HepG2 (cell line): ENCODE measurements at regions not wholly inside any gene's neighbourhood (a gene's known extent, or its start where the extent isn't known, plus 50 kb on each side); places are given as distances from the start of the nearest gene placed in this dataset.

Source experiments
- ATAC-seq: fragments of 200-7000 bp; cut with Tn5 transposase; 3 replicates; pipeline ENCODE4 v1.9.1; 2020; ENCODE audit warnings: mild to moderate bottlenecking, moderate library complexity
- BruUV-seq: library from RNA; stranded (reverse); fragments of 400-500 nt; replicated peaks from 2 replicates; lab custom pipeline; 2021; lab: Mats Ljungman, UMichigan
- CTCF ChIA-PET: fragments of 300-600 bp; formaldehyde crosslinking; extraction: SDS; loops from one replicate; lab custom pipeline; 2021; ENCODE audit warnings: low total read pairs, inconsistent platforms, low intra/inter-chr PET ratio; lab: Yijun Ruan, JAX
- POLR2A ChIA-PET: fragments of 350-600 bp; sonication (Branson Sonifier 250); formaldehyde crosslinking; loops from one replicate; lab custom pipeline; 2020; ENCODE audit warnings: antibody characterized with exemption, inconsistent platforms; lab: Yijun Ruan, JAX
- DNase-seq: peaks from one replicate; pipeline ENCODE4 v3.0.0-alpha.2; 2015; ENCODE audit warnings: low spot score
- FAIRE-seq: peaks from 3 replicates; lab custom pipeline; 2011; peaks lifted over from hg19 to GRCh38; lab: Jason Lieb, UNC
- H2AFZ ChIP-seq: one replicate; pipeline ENCODE4 v1.6.1; 2011; ENCODE audit warnings: low read length, inconsistent platforms
- H3K27ac ChIP-seq: fragments of 300-600 bp; 3 replicates; pipeline ENCODE4 v1.8.0; 2011; ENCODE audit warnings: mixed run types, mild to moderate bottlenecking, mixed read lengths, low read length, inconsistent platforms; ENCODE audit not compliant: insufficient read depth; ENCODE audit errors: extremely low read length
- H3K27me3 ChIP-seq, 2 experiments: fragments of 200-600 bp in 1 of 2; 2 replicates in 1 of 2; 3 replicates in 1 of 2; pipeline versions ENCODE4 v1.6.0 to v1.8.0; 2011; ENCODE audit warnings: low read length in 2 of 2, mild to moderate bottlenecking in 2 of 2, moderate library complexity in 2 of 2, inconsistent platforms in 1 of 2; ENCODE audit not compliant: insufficient read depth in 2 of 2, control insufficient read depth in 1 of 2
- H3K36me3 ChIP-seq, 2 experiments: fragments of 200-600 bp in 1 of 2; replicated peaks in 1 of 2; 2 replicates in 1 of 2; 3 replicates in 1 of 2; pipeline versions ENCODE4 v1.5.1 to v1.8.0; 2011; ENCODE audit warnings: low read length in 2 of 2, inconsistent platforms in 1 of 2; ENCODE audit not compliant: insufficient read depth in 2 of 2, control insufficient read depth in 1 of 2
- H3K4me1 ChIP-seq: 2 replicates; pipeline ENCODE4 v1.5.1; 2012; ENCODE audit warnings: low read length, inconsistent platforms; ENCODE audit not compliant: insufficient read depth
- H3K4me2 ChIP-seq: 2 replicates; pipeline ENCODE4 v1.6.0; 2011; ENCODE audit warnings: low read depth, low read length, inconsistent platforms
- H3K4me3 ChIP-seq, 3 experiments: fragments of 200-600 bp in 1 of 3; sonication (generic), shearing (Covaris generic) in 1 of 3; replicated peaks in 1 of 3; 2 replicates each; pipeline ENCODE4 v1.5.1; 2011 to 2016; ENCODE audit warnings: low read length in 3 of 3, inconsistent platforms in 2 of 3, low read depth in 2 of 3, mild to moderate bottlenecking in 2 of 3, control low read depth in 1 of 3, mixed read lengths in 1 of 3; ENCODE audit not compliant: insufficient read depth in 1 of 3
- H3K79me2 ChIP-seq: one replicate; pipeline ENCODE4 v1.6.1; 2011; ENCODE audit warnings: low read length, inconsistent platforms; ENCODE audit not compliant: insufficient read depth
- H3K9ac ChIP-seq: 2 replicates; pipeline ENCODE4 v1.6.0; 2011; ENCODE audit warnings: mild to moderate bottlenecking, low read depth, low read length, inconsistent platforms; ENCODE audit not compliant: insufficient read depth
- H3K9me3 ChIP-seq: 2 replicates; pipeline ENCODE4 v1.5.1; 2012; ENCODE audit warnings: mild to moderate bottlenecking, low read length
- H4K20me1 ChIP-seq: 2 replicates; pipeline ENCODE4 v1.6.0; 2011; ENCODE audit warnings: inconsistent platforms, mild to moderate bottlenecking, low read length, moderate library complexity; ENCODE audit not compliant: insufficient read depth
- CBFB ChIP-seq: sonication (generic); formaldehyde crosslinking; IDR thresholded peaks from 2 replicates; pipeline ENCODE4 v1.4.0; 2020; ENCODE audit warnings: missing genetic modification reagents
- EHMT2 ChIP-seq: fragments of 200-600 bp; sonication (generic); IDR thresholded peaks from 2 replicates; pipeline ENCODE4 v1.7.0; 2017; ENCODE audit warnings: antibody characterized with exemption, low read depth, low read length, borderline replicate concordance
- FOXA3 ChIP-seq: IDR thresholded peaks from 2 replicates; pipeline ENCODE4 v1.6.1; 2016; ENCODE audit warnings: missing genetic modification reagents, missing compliant biosample characterization
- FOXK1 ChIP-seq: sonication (generic); formaldehyde crosslinking; IDR thresholded peaks from 2 replicates; pipeline ENCODE4 v1.4.0; 2020; ENCODE audit warnings: low read depth, missing genetic modification reagents, borderline replicate concordance
- KLF13 ChIP-seq: sonication (generic); formaldehyde crosslinking; IDR thresholded peaks from 2 replicates; pipeline ENCODE4 v1.4.0; 2020; ENCODE audit warnings: mild to moderate bottlenecking, missing genetic modification reagents
- MAZ ChIP-seq, 2 experiments: sonication (generic) in 1 of 2; formaldehyde crosslinking in 1 of 2; IDR thresholded peaks; 2 replicates each; pipeline versions ENCODE4 v1.5.0 to v1.6.1; 2012 to 2020; ENCODE audit warnings: low read depth in 2 of 2, mild to moderate bottlenecking in 2 of 2, borderline replicate concordance in 1 of 2, improper control_type of control experiment in 1 of 2, low read length in 1 of 2, missing genetic modification reagents in 1 of 2, moderate library complexity in 1 of 2
- MNT ChIP-seq: fragments of 450-650 bp; IDR thresholded peaks from 2 replicates; pipeline ENCODE4 v1.6.1; 2016
- RBFOX2 ChIP-seq: fragments of 200-400 bp; formaldehyde crosslinking; IDR thresholded peaks from 2 replicates; pipeline ENCODE4 v1.6.1; 2017; ENCODE audit warnings: low read depth, mild to moderate bottlenecking, low read length
- SAP130 ChIP-seq: IDR thresholded peaks from 2 replicates; pipeline ENCODE4 v1.6.1; 2016; ENCODE audit warnings: low read depth
- SIX1 ChIP-seq: sonication (generic); formaldehyde crosslinking; IDR thresholded peaks from 2 replicates; pipeline ENCODE4 v1.4.0; 2020; ENCODE audit warnings: missing genetic modification reagents, borderline replicate concordance
- SP5 ChIP-seq: IDR thresholded peaks from 2 replicates; pipeline ENCODE4 v1.6.1; 2016; ENCODE audit warnings: low read depth, borderline replicate concordance
- ZFX ChIP-seq: sonication (generic); formaldehyde crosslinking; IDR thresholded peaks from 2 replicates; pipeline ENCODE4 v1.4.0; 2020; ENCODE audit warnings: mild to moderate bottlenecking, low read depth, missing genetic modification reagents, moderate library complexity
- ZGPAT ChIP-seq: IDR thresholded peaks from 2 replicates; pipeline ENCODE4 v1.6.1; 2016; ENCODE audit warnings: mild to moderate bottlenecking
- ZNF253 ChIP-seq: sonication (generic); formaldehyde crosslinking; IDR thresholded peaks from 2 replicates; pipeline ENCODE4 v1.8.0; 2022; ENCODE audit warnings: mild to moderate bottlenecking, missing genetic modification reagents, borderline replicate concordance
- ZNF263 ChIP-seq: sonication (generic); formaldehyde crosslinking; IDR thresholded peaks from 2 replicates; pipeline ENCODE4 v1.4.0; 2020; ENCODE audit warnings: missing genetic modification reagents
- ZNF292 ChIP-seq: sonication (generic); formaldehyde crosslinking; IDR thresholded peaks from 2 replicates; pipeline ENCODE4 v1.8.1; 2022; ENCODE audit warnings: mild to moderate bottlenecking, low read depth, missing genetic modification reagents, borderline replicate concordance
- ZNF589 ChIP-seq: sonication (generic); formaldehyde crosslinking; conservative IDR thresholded peaks from 2 replicates; pipeline ENCODE4 v1.8.0; 2022; ENCODE audit warnings: mild to moderate bottlenecking, moderate library complexity, missing genetic modification reagents
- ZNF597 ChIP-seq: sonication (generic); formaldehyde crosslinking; IDR thresholded peaks from 2 replicates; pipeline ENCODE4 v1.5.0; 2020; ENCODE audit warnings: missing genetic modification reagents
- ZSCAN29 ChIP-seq: sonication (generic); formaldehyde crosslinking; conservative IDR thresholded peaks from 2 replicates; pipeline ENCODE4 v1.4.0; 2020; ENCODE audit warnings: mild to moderate bottlenecking, missing genetic modification reagents
- WGBS: methylation state at CpG from one replicate; pipeline ENCODE4 v1.1.6; 2017; ENCODE audit warnings: low lambda C conversion rate; 5-methylcytosine and 5-hydroxymethylcytosine counted together
- in situ Hi-C: cut with HindIII; loops from 2 replicates; pipeline ENCODE4 v1.10.0; 2017; ENCODE audit warnings: low pct_unique_long_range_greater_than_20kb; ENCODE audit not compliant: extremely low pct_ligation_motif_present
- intact Hi-C: fragments of 100-400 bp; cut with micrococcal nuclease; formaldehyde crosslinking; loops from one replicate; pipeline ENCODE4 v1.10.0; 2022; ENCODE audit not compliant: unreplicated experiment
- TF ChIP-seq, protein P1 (sequence below): IDR thresholded peaks from 2 replicates; pipeline ENCODE4 v1.6.1; 2016

GRCh38 chr13:40063703-40064102 lies 408.2 kb downstream of the COG6 start:
- in situ Hi-C loops = no loop called here
- Histone ChIP-seq H4K20me1 (no peaks in the 10 kb centered on the region), H3K27ac (peak overlapping the region; percentile 41), H3K36me3 (no peaks in the 10 kb centered on the region), H3K27me3 (no peaks in the 10 kb centered on the region; a peak in 1 of 5 replicates), H2AFZ (no peak overlapping the region), H3K9ac (no peak overlapping the region), H3K4me3 (peak overlapping the region in 1 of 3 experiments; percentile 44; a peak in 3 of 6 replicates), H3K79me2 (no peaks in the 10 kb centered on the region), H3K4me2 (peak overlapping the region; percentile 67), H3K4me1 (peaks cover 70% of the 10 kb centered on the region), H3K9me3 (no peaks in the 10 kb centered on the region)
- ATAC-seq = peak; percentile 93
- WGBS = 0% methylated on average over 1 of the region's 1 CpG
- intact Hi-C loops = loop anchor here (5.0 kb wide), 1 partner anchor 121 kb away; no protein-coding TSS in a partner anchor
- POLR2A ChIA-PET = no interaction called here
- FAIRE-seq = peak; percentile 92
- CTCF ChIA-PET = no interaction called here
- DNase-seq = peak; percentile 81
- BruUV-seq = no TSS peak
- TF ChIP-seq MNT = no peak
- TF ChIP-seq SIX1 (CRISPR knock-in tag) = 0 out of 2 replicates have a peak, but pooled peaks have one; percentile 29
- TF ChIP-seq ZSCAN29 = 0 out of 2 replicates have a peak, but pooled peaks have one; percentile 18
- peak; percentile 48; the same call in 1 of the 2 replicates for TF ChIP-seq FOXA3
- peak; percentile 22; the same call in 1 of the 2 replicates for TF ChIP-seq SAP130 (CRISPR knock-in tag)
- peak; percentile 46; the same call in 1 of the 2 replicates for TF ChIP-seq ZFX (CRISPR knock-in tag)
- TF ChIP-seq, protein P1, sequence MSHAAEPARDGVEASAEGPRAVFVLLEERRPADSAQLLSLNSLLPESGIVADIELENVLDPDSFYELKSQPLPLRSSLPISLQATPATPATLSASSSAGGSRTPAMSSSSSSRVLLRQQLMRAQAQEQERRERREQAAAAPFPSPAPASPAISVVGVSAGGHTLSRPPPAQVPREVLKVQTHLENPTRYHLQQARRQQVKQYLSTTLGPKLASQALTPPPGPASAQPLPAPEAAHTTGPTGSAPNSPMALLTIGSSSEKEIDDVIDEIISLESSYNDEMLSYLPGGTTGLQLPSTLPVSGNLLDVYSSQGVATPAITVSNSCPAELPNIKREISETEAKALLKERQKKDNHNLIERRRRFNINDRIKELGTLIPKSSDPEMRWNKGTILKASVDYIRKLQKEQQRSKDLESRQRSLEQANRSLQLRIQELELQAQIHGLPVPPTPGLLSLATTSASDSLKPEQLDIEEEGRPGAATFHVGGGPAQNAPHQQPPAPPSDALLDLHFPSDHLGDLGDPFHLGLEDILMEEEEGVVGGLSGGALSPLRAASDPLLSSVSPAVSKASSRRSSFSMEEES (CRISPR knock-in tag) = peak; percentile 74
- TF ChIP-seq FOXK1 (CRISPR knock-in tag) = no peak
- peak; percentile 28; the same call in 1 of the 2 replicates for TF ChIP-seq CBFB
- no peak for TF ChIP-seq RBFOX2
- TF ChIP-seq EHMT2 = no peak
- no peak for TF ChIP-seq MAZ (IDR thresholded peaks at IDR 0.05; ENCODE audit: borderline replicate concordance, low read depth, low read length)
- no peak for TF ChIP-seq MAZ (CRISPR knock-in tag; IDR thresholded peaks at IDR 0.05; ENCODE audit: low read depth)
- peak; percentile 90 for TF ChIP-seq ZNF263 (CRISPR knock-in tag)
- TF ChIP-seq ZNF292 = 0 out of 2 replicates have a peak, but pooled peaks have one; percentile 26
- TF ChIP-seq SP5 (CRISPR knock-in tag) = peak; percentile 93
- 0 out of 2 replicates have a peak, but pooled peaks have one; percentile 22 for TF ChIP-seq ZGPAT
- no peak for TF ChIP-seq KLF13 (CRISPR knock-in tag)
- TF ChIP-seq ZNF253 (CRISPR knock-in tag) = no peak
- no peak for TF ChIP-seq ZNF589
- no peak for TF ChIP-seq ZNF597 (CRISPR knock-in tag)
